ENCODE measurements at regions not wholly inside any gene's neighbourhood (a gene's known extent, or its start where the extent isn't known, plus 50 kb on each side); places are given as distances from the start of the nearest gene placed in this dataset.

DNA sequence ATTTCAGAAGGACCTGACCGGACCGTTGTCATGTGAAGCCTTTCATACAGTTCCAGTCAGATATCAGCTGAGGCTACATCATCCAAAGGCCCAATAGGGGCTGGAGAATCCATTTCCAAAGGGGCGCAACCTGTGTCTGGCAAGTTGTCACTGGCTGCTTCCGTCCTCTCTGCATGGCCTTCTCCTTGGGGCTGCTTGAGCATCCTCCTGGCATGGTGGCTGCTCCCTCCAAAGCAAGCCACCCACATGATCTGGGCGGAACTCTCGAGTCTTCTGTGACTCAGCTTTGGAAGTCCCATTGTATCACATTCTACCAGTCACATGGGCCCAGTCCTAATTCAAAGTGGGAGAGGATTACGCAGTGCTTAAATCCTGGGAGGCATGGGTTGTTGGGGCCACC, 207.0 kb upstream of the SHH start:
- no peaks in the 10 kb centered on the region for H3K4me1 Mint-ChIP-seq
- DNase-seq (no peak), ATAC-seq (no peak)
- no peaks in the 10 kb centered on the region for H3K36me3 ChIP-seq (ENCODE audit: control insufficient read depth, insufficient read depth, low read length)
- H3K4me3 Mint-ChIP-seq = no peak overlapping the region
- TF ChIP-seq, protein P1, sequence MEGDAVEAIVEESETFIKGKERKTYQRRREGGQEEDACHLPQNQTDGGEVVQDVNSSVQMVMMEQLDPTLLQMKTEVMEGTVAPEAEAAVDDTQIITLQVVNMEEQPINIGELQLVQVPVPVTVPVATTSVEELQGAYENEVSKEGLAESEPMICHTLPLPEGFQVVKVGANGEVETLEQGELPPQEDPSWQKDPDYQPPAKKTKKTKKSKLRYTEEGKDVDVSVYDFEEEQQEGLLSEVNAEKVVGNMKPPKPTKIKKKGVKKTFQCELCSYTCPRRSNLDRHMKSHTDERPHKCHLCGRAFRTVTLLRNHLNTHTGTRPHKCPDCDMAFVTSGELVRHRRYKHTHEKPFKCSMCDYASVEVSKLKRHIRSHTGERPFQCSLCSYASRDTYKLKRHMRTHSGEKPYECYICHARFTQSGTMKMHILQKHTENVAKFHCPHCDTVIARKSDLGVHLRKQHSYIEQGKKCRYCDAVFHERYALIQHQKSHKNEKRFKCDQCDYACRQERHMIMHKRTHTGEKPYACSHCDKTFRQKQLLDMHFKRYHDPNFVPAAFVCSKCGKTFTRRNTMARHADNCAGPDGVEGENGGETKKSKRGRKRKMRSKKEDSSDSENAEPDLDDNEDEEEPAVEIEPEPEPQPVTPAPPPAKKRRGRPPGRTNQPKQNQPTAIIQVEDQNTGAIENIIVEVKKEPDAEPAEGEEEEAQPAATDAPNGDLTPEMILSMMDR (IDR thresholded peaks at IDR 0.05) = no peak
- no peak overlapping the region for H3K27ac ChIP-seq (ENCODE audit: low read length)
- no peak overlapping the region for H3K27ac Mint-ChIP-seq
- 81% methylated on average over 7 of the region's 7 CpGs for WGBS (ENCODE audit: insufficient coverage)
- H3K4me1 ChIP-seq (ENCODE audit: control insufficient read depth, insufficient read depth, low read length) = no peaks in the 10 kb centered on the region
- peaks cover 0 to 1% of the 10 kb centered on the region in 2 donors for H3K27me3 Mint-ChIP-seq (ENCODE audit: low read depth in 2 of 2)
- no peaks in the 10 kb centered on the region for H3K36me3 Mint-ChIP-seq
- no peaks in the 10 kb centered on the region for H3K9me3 ChIP-seq (ENCODE audit: control insufficient read depth, insufficient read depth, low read length)
- intact Hi-C loops (cut with micrococcal nuclease) = no loop called here
- H3K27me3 ChIP-seq (ENCODE audit: control insufficient read depth, insufficient read depth, low read length) = no peaks in the 10 kb centered on the region
- no peak overlapping the region for H3K4me3 ChIP-seq (ENCODE audit: low read length)
- H3K9me3 Mint-ChIP-seq = peaks cover 0 to 2% of the 10 kb centered on the region in 2 donors

DNA sequence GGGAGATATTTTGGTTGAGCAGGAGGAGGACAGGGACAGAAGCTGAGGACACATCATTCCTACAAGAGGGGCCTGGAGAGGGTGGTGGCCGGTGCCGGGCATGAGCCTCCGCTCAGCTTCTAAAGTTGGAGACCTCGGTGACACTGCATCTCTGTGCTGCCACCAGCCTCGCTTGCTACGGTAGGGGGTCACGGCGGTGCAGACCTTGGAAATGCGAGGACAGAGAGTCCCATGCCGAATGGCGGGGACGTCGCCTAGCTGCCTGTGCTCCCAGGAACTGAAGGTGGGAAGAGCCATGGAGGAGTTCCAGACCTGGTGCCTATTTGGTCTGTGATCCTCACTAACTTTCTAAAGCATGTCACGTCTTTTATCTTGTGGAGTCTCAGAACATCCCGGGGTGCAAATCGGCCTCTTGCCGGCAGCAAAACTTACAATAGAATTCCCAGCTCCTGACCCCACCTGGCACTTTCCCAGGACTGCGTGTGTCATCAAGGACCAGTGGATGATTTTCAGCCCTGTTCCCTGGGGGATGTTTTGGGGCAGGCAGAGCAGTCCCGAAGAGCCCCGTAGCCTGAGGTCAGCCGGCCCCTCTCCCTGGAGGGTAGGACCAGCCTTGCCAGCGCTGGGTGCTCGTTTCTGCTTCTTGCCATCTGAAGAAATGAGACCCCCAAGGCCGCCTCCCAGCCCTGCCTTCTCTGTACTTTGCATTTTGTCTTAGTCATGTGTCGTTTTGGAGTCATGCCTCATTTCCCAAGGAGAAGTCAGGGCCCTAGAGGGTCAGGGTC, 205.8 kb upstream of the SHH start:
- 89% methylated on average over 25 of the region's 25 CpGs for WGBS (ENCODE audit: insufficient coverage)
- peaks cover 2 to 3% of the 10 kb centered on the region in 2 donors for H3K9me3 Mint-ChIP-seq
- no peak for ATAC-seq
- no peaks in the 10 kb centered on the region for H3K9me3 ChIP-seq (ENCODE audit: control insufficient read depth, insufficient read depth, low read length)
- H3K4me1 Mint-ChIP-seq = no peaks in the 10 kb centered on the region
- no peaks in the 10 kb centered on the region for H3K4me1 ChIP-seq (ENCODE audit: control insufficient read depth, insufficient read depth, low read length)
- no peak for DNase-seq
- H3K36me3 ChIP-seq (ENCODE audit: control insufficient read depth, insufficient read depth, low read length) = no peaks in the 10 kb centered on the region
- TF ChIP-seq, protein P1 (IDR thresholded peaks at IDR 0.05) = no peak
- peaks cover 0 to 6% of the 10 kb centered on the region in 2 donors for H3K27me3 Mint-ChIP-seq (ENCODE audit: low read depth in 2 of 2)
- intact Hi-C loops (cut with micrococcal nuclease) = no loop called here
- no peak overlapping the region for H3K4me3 Mint-ChIP-seq
- H3K27me3 ChIP-seq (ENCODE audit: control insufficient read depth, insufficient read depth, low read length) = no peaks in the 10 kb centered on the region
- H3K27ac Mint-ChIP-seq = no peak overlapping the region
- no peaks in the 10 kb centered on the region for H3K36me3 Mint-ChIP-seq
- no peak overlapping the region for H3K27ac ChIP-seq (ENCODE audit: low read length)
- no peak overlapping the region for H3K4me3 ChIP-seq (ENCODE audit: low read length)

DNA sequence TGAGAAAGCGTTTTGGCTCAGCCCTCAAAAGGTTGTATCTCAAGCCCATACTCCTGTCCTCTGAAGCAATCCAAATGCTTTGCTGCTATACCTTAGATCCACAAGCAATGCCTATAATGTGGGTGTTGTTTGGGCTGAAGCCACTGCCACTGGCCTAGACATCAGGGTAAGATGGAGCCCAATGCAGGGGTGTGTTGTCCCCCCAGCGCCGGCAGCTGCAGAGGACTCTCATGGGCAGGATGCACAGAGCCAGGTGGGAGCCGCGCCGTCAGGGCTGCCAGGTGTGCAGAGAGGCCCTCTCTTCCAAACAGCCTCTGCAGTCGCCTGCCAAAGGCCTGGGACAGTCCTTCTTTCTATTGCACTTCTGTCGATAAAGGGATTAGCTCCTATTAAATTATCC, 205.2 kb upstream of the SHH start:
- DNase-seq (no peak), ATAC-seq (no peak)
- peaks cover 0 to 6% of the 10 kb centered on the region in 2 donors for H3K27me3 Mint-ChIP-seq (ENCODE audit: low read depth in 2 of 2)
- no peaks in the 10 kb centered on the region for H3K36me3 Mint-ChIP-seq
- Histone ChIP-seq H3K27me3 (ENCODE audit: control insufficient read depth, insufficient read depth, low read length) (no peaks in the 10 kb centered on the region), H3K9me3 (ENCODE audit: control insufficient read depth, insufficient read depth, low read length) (no peaks in the 10 kb centered on the region), H3K36me3 (ENCODE audit: control insufficient read depth, insufficient read depth, low read length) (no peaks in the 10 kb centered on the region), H3K4me3 (ENCODE audit: low read length) (no peak overlapping the region), H3K4me1 (ENCODE audit: control insufficient read depth, insufficient read depth, low read length) (no peaks in the 10 kb centered on the region), H3K27ac (ENCODE audit: low read length) (no peak overlapping the region)
- no peaks in the 10 kb centered on the region for H3K4me1 Mint-ChIP-seq
- intact Hi-C loops (cut with micrococcal nuclease) = no loop called here
- no peak overlapping the region for H3K27ac Mint-ChIP-seq
- TF ChIP-seq, protein P1 (IDR thresholded peaks at IDR 0.05) = no peak
- WGBS (ENCODE audit: insufficient coverage) = 87% methylated on average over 8 of the region's 8 CpGs
- peaks cover 2 to 3% of the 10 kb centered on the region in 2 donors for H3K9me3 Mint-ChIP-seq
- H3K4me3 Mint-ChIP-seq = no peak overlapping the region

Data from natural killer cell (primary cell).